Erythroblast (primary cell): ENCODE measurements at regions not wholly inside any gene's neighbourhood (a gene's known extent, or its start where the extent isn't known, plus 50 kb on each side); places are given as distances from the start of the nearest gene placed in this dataset.

Experiments used
- GATA1 ChIP-seq: IDR thresholded peaks from 2 replicates; pipeline ENCODE4 v1.6.1; 2011; ENCODE audit warnings: low read depth, mild to moderate bottlenecking, control low read depth, low read length, moderate library complexity
- POLR2A ChIP-seq: IDR thresholded peaks from 2 replicates; pipeline ENCODE4 v1.6.1; 2011; ENCODE audit warnings: mild to moderate bottlenecking, low read length

- TF ChIP-seq POLR2A (no peak), GATA1 (no peak)
Measured at GRCh38 chr21:38881131-38881530, 75.4 kb downstream of the ETS2 start.
